ENCODE measurements at regions not wholly inside any gene's neighbourhood (a gene's known extent, or its start where the extent isn't known, plus 50 kb on each side); places are given as distances from the start of the nearest gene placed in this dataset.

GRCh38 chr7:10706875-10707493 is 266.7 kb upstream of the PHF14 start:
- H3K27ac ChIP-seq: no peak overlapping the region
- no peak for TF ChIP-seq CTCF (conservative IDR thresholded peaks at IDR 0.05)

GRCh38 chr7:10707519-10707918 is 266.2 kb upstream of the PHF14 start:
- TF ChIP-seq CTCF (conservative IDR thresholded peaks at IDR 0.05): no peak
- H3K27ac ChIP-seq: no peak overlapping the region

- peak; percentile 69 for TF ChIP-seq CTCF (conservative IDR thresholded peaks at IDR 0.05)
- no peak overlapping the region for H3K27ac ChIP-seq
Measured at GRCh38 chr7:10708447-10708846, 265.2 kb upstream of the PHF14 start.

GRCh38 chr7:10718768-10719167 is 254.9 kb upstream of the PHF14 start:
- H3K27ac ChIP-seq: no peak overlapping the region
- no peak for TF ChIP-seq CTCF (conservative IDR thresholded peaks at IDR 0.05)

- no peak overlapping the region for H3K27ac ChIP-seq
- TF ChIP-seq CTCF (conservative IDR thresholded peaks at IDR 0.05): no peak
Measured at GRCh38 chr7:10720042-10720441, 253.6 kb upstream of the PHF14 start.

- no peak overlapping the region for H3K27ac ChIP-seq
- TF ChIP-seq CTCF (conservative IDR thresholded peaks at IDR 0.05): no peak
Measured at GRCh38 chr7:10721289-10721688, 252.4 kb upstream of the PHF14 start.

GRCh38 chr7:10723832-10724231 is 249.8 kb upstream of the PHF14 start:
- no peak overlapping the region for H3K27ac ChIP-seq
- TF ChIP-seq CTCF (conservative IDR thresholded peaks at IDR 0.05): no peak
